GM19351 (cell line): ENCODE measurements at regions not wholly inside any gene's neighbourhood (a gene's known extent, or its start where the extent isn't known, plus 50 kb on each side); places are given as distances from the start of the nearest gene placed in this dataset.

Experiments
- ATAC-seq: cut with Tn5 transposase; IDR thresholded peaks from one replicate; pipeline ENCODE4 v1.9.1; 2021; ENCODE audit warnings: mild to moderate bottlenecking, moderate library complexity; ENCODE audit not compliant: unreplicated experiment

DNA sequence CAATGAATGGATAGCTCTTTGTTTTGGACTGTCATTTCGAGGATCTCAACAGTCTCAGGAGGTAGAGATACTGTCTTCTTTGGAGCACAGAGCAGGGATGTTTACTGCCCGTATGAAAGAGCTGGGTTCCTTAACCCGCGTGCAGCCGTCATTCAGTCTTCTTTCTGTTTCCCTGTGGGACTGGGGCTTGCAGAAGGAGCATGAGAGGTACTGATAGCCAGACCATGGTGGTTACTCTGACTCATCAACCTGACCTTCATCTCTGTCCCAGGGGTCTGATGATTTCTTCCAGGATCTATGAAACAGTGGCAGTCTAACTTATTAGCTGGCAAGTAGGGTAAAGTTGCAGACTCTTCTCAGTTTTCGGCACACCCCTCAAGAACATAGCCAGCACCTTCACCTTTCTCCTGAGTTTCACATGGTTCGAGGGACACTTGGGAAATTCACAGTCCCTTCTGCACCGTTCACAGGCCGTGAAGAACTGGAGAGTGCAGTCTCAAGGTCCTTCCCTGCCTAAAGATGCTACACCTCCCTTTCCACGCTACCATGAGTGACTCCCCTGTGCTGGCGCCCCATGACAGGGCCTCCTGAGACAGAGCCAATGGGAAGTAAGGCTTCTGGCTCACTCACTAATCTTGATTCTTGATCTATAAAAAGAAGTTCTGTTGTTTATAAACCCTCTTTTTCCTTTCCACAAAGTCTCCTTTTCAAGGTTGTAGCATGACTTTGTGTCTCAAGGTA is 226.2 kb downstream of the MC4R start:
- ATAC-seq, result peak; percentile 82

- ATAC-seq, result peak; percentile 20
Observed at GRCh38 chr18:60145776-60146175, 226.8 kb downstream of the MC4R start.

DNA sequence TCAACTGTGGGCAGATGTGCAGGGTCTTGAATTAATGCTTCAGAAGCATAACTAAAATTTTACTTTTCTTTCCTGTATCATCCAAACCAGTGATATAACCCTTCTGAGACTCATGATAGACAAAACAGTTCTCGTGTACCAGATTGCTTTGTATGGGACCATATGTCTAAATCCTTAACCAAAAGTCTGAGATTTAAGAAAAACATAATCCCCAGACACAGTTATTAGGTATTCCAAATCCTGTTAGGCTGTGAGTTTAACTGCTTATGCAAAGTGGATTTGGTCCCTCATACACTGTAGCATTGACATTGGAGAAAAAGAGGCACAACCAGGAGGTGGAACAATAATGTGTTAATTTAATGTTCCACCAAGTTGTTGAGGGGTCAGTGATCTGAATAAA is 235.0 kb downstream of the PMAIP1 start:
- ATAC-seq, result no peak

DNA sequence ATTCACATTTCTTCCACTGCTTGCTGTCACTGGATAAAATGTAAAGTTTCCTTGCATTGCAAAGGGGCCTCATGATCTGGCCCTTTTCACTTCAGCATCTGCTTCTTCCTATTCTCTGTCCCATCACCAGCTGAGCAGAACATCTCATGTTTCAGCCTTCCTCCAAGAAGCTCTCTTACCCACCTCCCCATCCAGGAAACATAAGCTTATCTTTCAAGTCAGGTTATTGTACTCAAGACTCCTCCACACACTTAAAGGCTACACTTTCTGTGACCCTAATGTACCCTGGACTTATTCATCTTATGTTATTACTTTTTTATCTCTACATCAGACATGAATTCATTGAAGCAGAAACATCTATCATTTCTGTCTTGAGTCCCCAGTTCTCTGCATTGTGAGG is 230.5 kb downstream of the PMAIP1 start:
- ATAC-seq, result no peak

- ATAC-seq, result no peak
Observed at GRCh38 chr18:60123031-60123430, 223.2 kb downstream of the PMAIP1 start.

GRCh38 chr18:60122339-60122738 is 222.5 kb downstream of the PMAIP1 start:
- ATAC-seq, result no peak

DNA sequence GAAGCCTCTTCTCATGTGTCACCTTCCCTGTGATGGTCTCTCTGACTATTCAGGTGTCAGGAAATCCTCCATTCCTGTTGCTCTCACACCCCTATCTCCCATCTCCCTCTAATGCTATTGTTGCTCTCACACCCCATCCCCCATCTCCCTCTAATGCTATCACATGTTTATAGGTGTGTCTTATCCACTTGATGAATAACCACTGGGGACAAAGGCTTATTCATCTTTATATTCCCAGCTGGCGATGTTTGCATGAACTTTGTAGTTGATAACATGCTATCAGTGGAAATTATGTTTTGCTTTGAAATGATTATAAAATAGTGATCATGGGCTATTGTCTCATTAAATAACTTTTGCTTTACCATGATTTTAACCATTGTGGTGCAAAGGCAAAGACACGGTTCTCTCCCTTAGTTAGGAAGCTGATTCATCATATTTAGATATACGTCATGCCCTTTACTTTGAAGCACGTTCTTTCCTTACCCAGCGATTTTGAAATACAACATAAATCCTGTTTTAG is 220.5 kb downstream of the PMAIP1 start:
- no peak for ATAC-seq

DNA sequence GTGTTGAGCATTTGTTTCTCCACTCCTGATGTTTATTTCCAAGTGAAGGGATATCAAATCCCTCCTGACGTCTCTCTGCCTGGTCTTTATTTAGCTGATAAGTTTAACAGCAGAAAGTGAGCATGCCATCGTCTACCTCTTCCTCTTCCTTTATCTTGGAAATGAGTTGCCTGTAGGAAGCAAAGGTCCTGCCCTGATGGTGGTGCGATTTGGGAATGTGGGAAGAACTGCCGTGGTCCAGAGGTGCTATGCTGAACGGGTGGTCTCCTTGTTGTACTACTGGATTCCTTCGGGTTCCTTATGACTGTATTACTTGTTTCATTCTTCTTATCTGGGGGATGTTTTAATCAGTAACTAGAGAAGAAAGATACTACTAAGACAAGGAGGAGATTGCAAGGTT is 217.5 kb downstream of the PMAIP1 start:
- no peak for ATAC-seq

GRCh38 chr18:60113396-60113795 is 213.6 kb downstream of the PMAIP1 start:
- no peak for ATAC-seq

- ATAC-seq, result no peak
Observed at GRCh38 chr18:60112369-60112768, 212.6 kb downstream of the PMAIP1 start.

DNA sequence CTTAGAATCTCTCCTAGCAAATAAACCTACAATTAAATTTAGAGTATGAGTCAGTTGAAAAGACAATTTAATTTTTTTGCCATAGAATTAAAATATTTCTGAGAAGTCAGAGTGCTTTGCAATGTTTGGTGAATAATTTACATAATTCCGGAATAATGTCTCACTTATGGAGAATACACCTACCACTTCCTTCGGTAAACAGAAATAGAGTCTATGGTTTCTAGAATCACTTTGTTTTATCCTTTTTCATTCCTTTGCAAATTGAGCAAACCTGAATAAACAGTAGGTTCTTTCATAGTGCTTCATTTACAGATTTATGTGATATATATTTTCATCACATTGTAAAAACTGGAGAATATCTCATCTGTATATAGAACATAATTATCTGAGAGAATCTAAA is 211.7 kb downstream of the PMAIP1 start:
- no peak for ATAC-seq

DNA sequence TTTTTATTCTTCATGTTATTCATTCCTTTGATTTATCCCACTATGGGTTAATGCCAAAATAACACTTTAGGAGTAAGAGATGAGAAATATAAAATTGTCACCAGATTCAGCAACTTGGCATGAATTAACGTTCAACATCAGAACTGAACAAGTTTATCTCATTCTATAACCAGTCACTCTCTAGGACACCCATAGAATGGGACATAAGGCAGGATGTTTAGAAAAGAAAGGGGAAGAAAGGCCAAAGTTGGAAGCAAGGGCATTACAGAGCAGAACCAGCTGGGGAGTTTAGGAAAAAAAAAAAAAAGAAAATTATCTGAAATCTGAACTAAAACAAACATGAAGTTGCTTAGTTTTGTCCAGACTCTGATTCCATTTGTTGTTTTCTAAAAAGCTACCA is 211.0 kb downstream of the PMAIP1 start:
- no peak for ATAC-seq

GRCh38 chr18:60100778-60101177 is 201.0 kb downstream of the PMAIP1 start:
- ATAC-seq, result no peak

- no peak for ATAC-seq
Observed at GRCh38 chr18:60099709-60100108, 199.9 kb downstream of the PMAIP1 start.

DNA sequence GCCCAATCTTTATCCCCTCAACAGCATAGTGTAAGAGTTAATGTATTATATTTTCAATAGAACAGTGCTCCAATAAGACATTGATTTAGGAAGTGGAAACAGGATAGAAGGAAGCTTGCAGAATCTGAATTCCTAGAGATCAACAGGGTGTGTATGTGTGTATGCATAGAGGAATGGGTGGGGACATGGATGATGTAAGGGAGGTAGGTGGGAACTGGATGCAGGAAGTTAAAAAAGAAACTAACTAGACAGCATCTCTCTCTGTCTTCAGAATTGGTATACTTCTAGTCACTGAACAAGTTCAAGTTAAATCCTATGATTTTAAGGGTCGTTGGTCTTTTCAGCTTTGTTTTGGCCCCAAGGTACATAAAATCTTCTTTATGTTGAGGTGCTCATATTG is 196.6 kb downstream of the PMAIP1 start:
- peak; percentile 56 for ATAC-seq

GRCh38 chr18:60092073-60092472 is 192.3 kb downstream of the PMAIP1 start:
- ATAC-seq, result no peak

DNA sequence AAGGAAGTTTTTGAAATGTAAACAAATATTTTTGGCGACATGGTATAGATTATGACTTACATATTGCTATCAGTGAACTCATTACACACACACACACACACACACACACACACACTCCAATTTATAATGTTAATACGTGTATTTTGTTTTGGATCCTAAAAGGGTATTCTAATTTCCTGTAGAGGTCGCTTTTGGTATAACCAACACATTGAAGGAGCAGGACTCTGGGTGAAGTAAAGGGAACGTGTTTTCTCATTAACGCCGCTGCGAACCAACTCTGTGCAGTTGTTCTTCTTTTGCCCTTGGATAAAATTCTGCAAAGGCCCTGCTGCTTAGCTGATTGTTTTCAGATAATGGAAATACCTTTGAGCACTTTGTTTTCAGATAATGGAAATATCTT is 190.4 kb downstream of the PMAIP1 start:
- ATAC-seq, result no peak

- no peak for ATAC-seq
Observed at GRCh38 chr18:60082790-60083189, 183.0 kb downstream of the PMAIP1 start.

GRCh38 chr18:60082282-60082681 is 182.5 kb downstream of the PMAIP1 start:
- no peak for ATAC-seq

GRCh38 chr18:60075477-60075876 is 175.7 kb downstream of the PMAIP1 start:
- ATAC-seq, result no peak

GRCh38 chr18:60070631-60071030 is 170.8 kb downstream of the PMAIP1 start:
- ATAC-seq, result no peak

DNA sequence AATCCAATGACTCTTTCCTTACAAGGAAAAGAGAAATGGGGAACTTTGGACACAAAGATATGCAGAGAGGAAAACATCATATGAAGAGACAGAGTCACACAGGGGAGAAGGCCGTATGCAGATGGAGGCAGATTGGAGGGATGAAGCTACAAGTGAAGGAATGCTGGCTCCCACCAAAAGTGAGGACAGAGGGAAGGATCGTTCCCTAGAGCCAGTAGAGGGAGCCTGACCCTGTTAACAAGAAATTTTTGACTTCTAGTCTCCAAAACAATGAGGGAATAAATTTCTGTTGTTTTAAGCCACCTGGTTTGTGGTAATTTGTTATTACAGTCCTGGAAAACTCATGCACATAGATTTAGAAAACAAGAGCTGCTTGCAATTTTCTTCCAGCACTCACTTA is 169.3 kb downstream of the PMAIP1 start:
- ATAC-seq, result no peak
